Central memory CD8-positive, alpha-beta T cell (primary cell): ENCODE measurements at regions not wholly inside any gene's neighbourhood (a gene's known extent, or its start where the extent isn't known, plus 50 kb on each side); places are given as distances from the start of the nearest gene placed in this dataset.

Experiments used
- ATAC-seq: fragments of 150-1000 bp; cut with Tn5 transposase; replicated peaks from 2 replicates; pipeline ENCODE4 v1.10.0; 2022; ENCODE audit warnings: mild to moderate bottlenecking, moderate FRiP score, moderate number of reproducible peaks; ENCODE audit not compliant: poor library complexity, severe bottlenecking; ENCODE audit errors: extremely low read depth
- DNase-seq, 2 donors: peaks; one replicate each; pipeline ENCODE4 v3.0.0; 2021; ENCODE audit warnings: low spot score in 2 of 2
- H3K27ac Mint-ChIP-seq: one replicate; pipeline ENCODE4 v1.8.0; 2022; ENCODE audit warnings: low read depth, mild to moderate bottlenecking, moderate library complexity, mixed read lengths
- H3K27me3 Mint-ChIP-seq: one replicate; pipeline ENCODE4 v1.8.0; 2022; ENCODE audit warnings: mixed read lengths
- H3K36me3 Mint-ChIP-seq: one replicate; pipeline ENCODE4 v1.8.0; 2022; ENCODE audit warnings: mild to moderate bottlenecking, moderate library complexity, mixed read lengths; ENCODE audit not compliant: insufficient read depth
- H3K4me1 Mint-ChIP-seq: one replicate; pipeline ENCODE4 v1.8.0; 2022; ENCODE audit warnings: mixed read lengths
- H3K4me3 Mint-ChIP-seq: one replicate; pipeline ENCODE4 v1.8.0; 2022; ENCODE audit warnings: mild to moderate bottlenecking, moderate library complexity, mixed read lengths
- H3K9me3 Mint-ChIP-seq: one replicate; pipeline ENCODE4 v1.8.0; 2022; ENCODE audit warnings: mixed read lengths

DNA sequence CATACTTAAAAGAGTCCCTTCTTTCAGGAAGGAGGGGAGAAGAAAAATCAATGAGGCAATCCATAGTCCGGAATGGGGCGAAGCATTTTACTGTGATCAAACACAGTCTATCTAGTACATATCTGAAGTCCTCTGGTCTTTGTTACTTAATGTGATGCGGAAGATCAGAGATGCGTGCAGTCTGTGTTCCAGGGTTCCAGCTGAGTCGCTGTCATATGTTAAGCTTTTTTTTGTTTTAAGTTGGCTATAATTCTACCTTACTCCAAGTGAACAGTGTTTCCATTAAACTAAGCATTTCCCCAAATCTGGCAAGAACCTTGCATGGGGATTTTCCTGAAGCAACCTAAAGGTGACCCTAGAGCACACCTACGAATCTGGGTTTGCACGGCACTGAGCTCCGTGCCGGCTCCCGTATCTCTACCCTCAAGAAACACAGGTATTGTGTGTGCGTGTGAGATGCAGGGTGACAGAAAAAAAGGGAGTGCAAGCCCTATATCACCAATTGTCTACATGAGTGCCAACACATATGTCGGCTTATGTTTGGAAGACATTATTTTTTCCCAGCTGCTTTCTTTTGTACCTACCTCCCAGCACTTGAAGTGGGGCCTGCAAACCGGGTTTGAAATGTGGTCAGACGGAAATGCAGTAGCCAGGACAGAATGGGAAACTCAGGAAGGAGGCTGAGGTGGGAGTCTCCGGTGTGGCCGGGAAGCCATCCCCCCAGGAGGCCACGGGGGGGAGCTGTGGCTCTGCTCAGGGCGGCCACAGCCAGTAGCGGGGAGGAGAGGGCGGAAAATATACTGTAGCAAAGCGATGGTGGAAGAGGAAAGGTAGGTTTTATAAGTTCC, 435.8 kb upstream of the MGMT start:
- DNase-seq: no peak
- no peak for ATAC-seq
- Mint-ChIP-seq H3K4me1 (peaks cover 11% of the 10 kb centered on the region), H3K27me3 (peaks cover 43% of the 10 kb centered on the region), H3K27ac (no peak overlapping the region), H3K4me3 (no peak overlapping the region), H3K9me3 (no peaks in the 10 kb centered on the region), H3K36me3 (no peaks in the 10 kb centered on the region)

DNA sequence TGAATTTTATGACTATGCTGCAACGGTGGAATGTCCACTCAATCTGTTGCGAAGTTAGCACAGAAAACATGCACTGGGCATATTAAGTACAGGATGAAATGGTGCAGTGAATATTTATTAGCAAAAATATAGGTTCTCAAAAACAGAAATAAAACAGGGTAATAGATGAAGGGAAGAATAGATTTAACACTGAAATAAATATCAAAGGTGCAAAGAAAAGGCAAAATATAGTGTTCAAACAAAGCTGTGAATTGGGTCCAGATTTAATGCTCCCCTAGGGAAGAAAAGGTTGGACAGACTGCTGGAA, 435.2 kb upstream of the MGMT start:
- no peak overlapping the region for H3K4me3 Mint-ChIP-seq
- H3K4me1 Mint-ChIP-seq: peaks cover 11% of the 10 kb centered on the region

DNA sequence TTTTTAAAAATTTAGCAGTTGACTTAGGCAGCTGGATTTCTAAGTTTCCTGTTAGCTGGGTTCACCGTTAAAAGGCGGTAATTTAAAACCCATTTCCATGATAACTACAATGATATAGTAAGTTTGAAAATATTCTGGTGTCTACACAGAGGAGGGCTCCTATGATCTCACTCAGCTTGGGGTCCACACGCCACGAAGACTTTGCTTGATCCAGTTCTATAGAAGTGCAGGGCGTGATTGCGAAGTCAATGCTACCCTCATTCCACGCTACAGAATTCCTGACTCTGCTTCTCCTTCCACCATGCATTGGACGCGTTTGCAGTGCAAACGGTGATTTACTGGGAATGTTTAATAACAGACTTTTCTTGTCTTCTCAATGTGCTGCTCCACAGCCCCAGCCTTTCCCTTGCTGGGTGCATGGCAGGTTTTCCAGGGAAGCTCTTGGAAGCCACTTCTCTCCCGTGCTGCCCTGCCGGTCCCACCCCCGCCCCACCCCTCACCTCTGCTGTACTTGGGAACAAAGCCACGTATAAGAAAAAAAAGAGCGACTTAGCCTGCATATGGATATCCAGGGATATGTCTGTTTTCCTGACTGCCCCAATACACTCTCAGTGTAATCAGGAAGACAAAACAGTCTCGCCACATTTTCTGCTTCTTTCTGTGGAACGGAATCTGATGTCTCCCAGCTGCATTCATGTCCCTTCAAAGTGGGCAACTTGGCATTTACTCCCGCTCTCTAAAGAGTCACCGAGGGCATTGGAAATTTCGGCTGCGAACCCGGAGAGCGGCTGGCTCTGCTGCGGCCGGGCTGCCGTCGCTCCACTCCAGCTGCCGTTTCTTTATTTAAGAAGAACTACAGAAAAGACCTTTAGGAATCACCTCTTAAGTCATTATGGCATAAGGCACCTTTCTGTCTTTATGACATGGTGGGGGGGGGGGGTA, 434.4 kb upstream of the MGMT start:
- Mint-ChIP-seq H3K9me3 (no peaks in the 10 kb centered on the region), H3K27ac (no peak overlapping the region), H3K4me1 (peaks cover 15% of the 10 kb centered on the region), H3K4me3 (no peak overlapping the region), H3K36me3 (no peaks in the 10 kb centered on the region), H3K27me3 (peaks cover 48% of the 10 kb centered on the region)
- ATAC-seq: no peak
- no peak for DNase-seq

More for the DNA sequence above, 435.2 kb upstream of the MGMT start:
- DNase-seq: no peak
- no peaks in the 10 kb centered on the region for H3K36me3 Mint-ChIP-seq
- ATAC-seq: no peak
- H3K27me3 Mint-ChIP-seq: peaks cover 43% of the 10 kb centered on the region
- no peaks in the 10 kb centered on the region for H3K9me3 Mint-ChIP-seq
- no peak overlapping the region for H3K27ac Mint-ChIP-seq

DNA sequence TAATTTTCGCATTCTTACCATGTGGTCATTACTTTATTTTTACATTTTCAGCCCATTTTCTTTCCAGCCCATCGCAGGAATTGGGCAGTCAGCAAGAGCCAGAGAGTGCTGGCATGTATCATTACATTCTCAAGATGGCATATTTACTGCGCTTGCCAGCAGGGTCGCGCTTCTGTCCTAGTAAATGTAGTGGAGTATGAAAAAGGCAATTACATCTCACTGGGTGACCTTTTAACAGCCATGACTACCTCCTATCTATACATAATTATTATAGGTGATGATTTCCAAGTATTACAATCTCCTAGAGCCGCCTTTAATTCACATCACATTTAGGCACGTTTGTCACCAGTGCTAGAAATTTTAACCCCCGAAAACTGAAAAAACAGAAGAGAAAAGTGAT, 433.7 kb upstream of the MGMT start:
- Mint-ChIP-seq H3K27ac (no peak overlapping the region), H3K9me3 (no peaks in the 10 kb centered on the region), H3K36me3 (no peaks in the 10 kb centered on the region), H3K27me3 (peaks cover 54% of the 10 kb centered on the region), H3K4me1 (peaks cover 15% of the 10 kb centered on the region), H3K4me3 (no peak overlapping the region)
- DNase-seq: no peak
- no peak for ATAC-seq

DNA sequence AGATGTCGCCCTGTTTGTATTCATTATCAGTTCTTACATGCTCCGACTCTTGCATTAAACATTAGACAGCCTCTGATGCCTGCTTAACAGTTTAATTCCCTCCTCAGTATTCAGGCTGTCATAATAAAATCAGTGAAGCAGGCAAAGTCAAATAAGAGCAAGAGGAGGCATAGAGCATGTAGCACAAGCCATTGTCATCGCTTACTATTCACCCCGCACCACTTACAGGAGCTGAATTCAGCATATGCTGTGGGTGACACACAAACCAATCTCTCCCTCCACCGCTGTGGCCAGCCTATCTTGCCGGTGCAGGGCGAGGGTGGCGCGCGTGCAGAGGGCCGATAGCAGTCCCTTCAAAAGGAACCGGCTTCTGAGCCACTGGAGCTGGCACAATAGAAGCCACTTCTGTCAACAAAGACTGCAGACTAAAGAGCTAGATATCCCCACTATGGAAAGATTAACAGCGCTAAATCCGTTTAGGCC, 433.2 kb upstream of the MGMT start:
- H3K27ac Mint-ChIP-seq: no peak overlapping the region
- no peak overlapping the region for H3K4me3 Mint-ChIP-seq
- H3K4me1 Mint-ChIP-seq: peaks cover 15% of the 10 kb centered on the region
- DNase-seq (no peak), ATAC-seq (no peak)
- peaks cover 54% of the 10 kb centered on the region for H3K27me3 Mint-ChIP-seq
- H3K9me3 Mint-ChIP-seq: no peaks in the 10 kb centered on the region
- H3K36me3 Mint-ChIP-seq: no peaks in the 10 kb centered on the region

DNA sequence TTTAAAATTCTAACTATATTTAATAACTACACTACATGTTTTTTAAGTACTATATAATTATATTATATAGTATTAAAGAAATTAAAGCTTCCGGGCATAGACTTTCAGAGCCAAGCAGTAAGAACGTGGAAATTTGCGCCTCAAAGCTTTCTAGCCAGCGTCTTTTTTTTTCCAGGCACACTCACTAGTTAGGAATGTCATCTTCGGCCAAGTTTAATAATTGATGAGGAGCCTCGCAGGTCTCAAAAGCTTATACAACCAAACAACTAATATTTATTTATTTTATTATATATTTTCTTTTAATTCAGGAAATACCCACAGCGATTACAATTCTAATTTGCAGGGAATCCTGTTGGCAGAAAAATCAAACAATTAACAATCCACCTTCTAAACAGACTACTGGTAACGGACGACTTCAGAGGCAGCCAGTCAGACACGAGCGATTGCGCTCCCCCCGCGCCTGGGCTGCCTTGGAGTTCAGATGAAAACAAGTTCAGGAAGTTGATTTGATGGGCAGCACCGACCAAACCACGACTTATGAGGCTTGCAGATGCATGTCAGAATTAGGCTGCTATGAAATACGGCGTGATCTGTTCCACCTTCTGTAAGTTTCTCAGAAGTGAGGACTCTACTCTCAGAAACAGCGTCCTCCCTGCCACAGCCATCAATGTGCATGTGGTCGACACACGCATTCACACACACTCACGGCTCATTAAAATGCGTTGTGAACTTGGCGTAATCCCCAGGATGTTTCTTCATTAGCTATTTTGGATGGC, 431.8 kb upstream of the MGMT start:
- no peak for DNase-seq
- Mint-ChIP-seq H3K36me3 (no peaks in the 10 kb centered on the region), H3K27me3 (peaks cover 54% of the 10 kb centered on the region), H3K27ac (peak overlapping the region; percentile 68), H3K9me3 (no peaks in the 10 kb centered on the region), H3K4me3 (peak overlapping the region; percentile 58), H3K4me1 (peaks cover 15% of the 10 kb centered on the region)
- ATAC-seq: peak; percentile 66

DNA sequence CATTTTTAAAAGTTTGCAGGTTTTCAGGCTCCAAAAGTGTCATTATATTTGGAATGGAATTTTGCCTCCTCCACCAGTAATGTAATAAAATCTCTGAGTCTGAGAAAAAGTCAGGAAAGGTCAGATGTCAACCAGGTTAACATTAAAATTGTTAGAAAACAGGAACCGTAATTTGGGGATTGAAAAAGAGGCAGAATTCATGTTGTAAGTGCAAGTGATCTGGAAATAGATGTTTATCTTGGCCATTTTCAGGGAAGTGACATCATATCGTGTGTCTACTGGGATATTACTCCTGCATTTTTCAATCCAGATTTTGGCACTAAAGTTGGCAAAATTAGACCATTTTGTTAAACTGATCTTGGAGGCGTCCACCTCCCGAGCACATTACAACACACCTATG, 428.5 kb upstream of the MGMT start:
- H3K4me3 Mint-ChIP-seq: no peak overlapping the region
- ATAC-seq (no peak), DNase-seq (no peak)
- H3K27ac Mint-ChIP-seq: no peak overlapping the region
- H3K9me3 Mint-ChIP-seq: no peaks in the 10 kb centered on the region
- peaks cover 20% of the 10 kb centered on the region for H3K4me1 Mint-ChIP-seq
- no peaks in the 10 kb centered on the region for H3K36me3 Mint-ChIP-seq
- peaks cover 55% of the 10 kb centered on the region for H3K27me3 Mint-ChIP-seq

DNA sequence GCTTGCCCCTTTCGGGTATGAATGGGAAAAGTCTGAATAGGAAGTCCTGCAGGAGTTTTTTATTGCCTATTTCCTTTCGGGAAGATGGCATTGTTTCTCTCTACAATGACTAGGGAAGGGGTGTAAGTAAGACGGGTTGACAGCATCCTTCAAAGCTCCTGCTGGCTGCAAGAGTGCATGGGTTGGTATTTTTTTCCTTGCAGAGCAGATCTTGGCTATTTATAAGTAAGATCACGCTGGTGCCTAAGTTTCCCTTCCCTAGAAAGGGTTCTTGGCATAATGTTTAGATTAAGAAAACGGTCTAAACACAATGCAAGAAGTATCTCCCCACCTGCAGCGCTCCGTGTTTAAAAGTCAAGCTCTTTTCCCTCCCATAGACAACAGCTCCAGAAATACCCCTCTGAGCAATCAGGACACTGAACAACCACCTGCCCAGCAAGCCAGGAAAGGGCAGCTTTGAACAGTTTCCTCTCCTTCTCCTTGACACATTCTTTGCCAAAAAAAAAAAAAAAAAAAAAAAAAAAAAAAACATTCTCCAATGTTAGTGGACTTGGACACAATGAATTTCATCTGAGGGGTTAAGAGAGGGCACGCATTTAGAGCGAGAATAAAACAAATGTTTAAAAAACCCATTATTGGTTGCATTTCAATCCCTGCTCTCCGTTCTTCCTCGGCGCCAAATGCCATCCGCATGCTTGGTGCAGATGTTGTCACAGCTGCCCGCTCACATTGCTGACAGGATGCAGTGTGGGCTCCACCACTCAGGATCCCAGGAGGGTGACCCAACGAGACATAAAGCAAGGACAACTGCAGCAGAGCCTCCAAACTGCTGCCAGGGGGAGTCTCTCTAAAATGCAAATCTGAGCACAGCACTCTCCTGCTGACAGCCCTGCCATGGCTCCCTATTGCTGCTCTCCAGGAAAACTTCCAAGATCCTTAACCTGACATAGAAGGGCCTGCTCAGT, 427.4 kb upstream of the MGMT start:
- no peaks in the 10 kb centered on the region for H3K36me3 Mint-ChIP-seq
- H3K27ac Mint-ChIP-seq: no peak overlapping the region
- ATAC-seq: no peak
- H3K27me3 Mint-ChIP-seq: peaks cover 50% of the 10 kb centered on the region
- peaks cover 20% of the 10 kb centered on the region for H3K4me1 Mint-ChIP-seq
- DNase-seq: no peak
- H3K4me3 Mint-ChIP-seq: no peak overlapping the region
- H3K9me3 Mint-ChIP-seq: no peaks in the 10 kb centered on the region

DNA sequence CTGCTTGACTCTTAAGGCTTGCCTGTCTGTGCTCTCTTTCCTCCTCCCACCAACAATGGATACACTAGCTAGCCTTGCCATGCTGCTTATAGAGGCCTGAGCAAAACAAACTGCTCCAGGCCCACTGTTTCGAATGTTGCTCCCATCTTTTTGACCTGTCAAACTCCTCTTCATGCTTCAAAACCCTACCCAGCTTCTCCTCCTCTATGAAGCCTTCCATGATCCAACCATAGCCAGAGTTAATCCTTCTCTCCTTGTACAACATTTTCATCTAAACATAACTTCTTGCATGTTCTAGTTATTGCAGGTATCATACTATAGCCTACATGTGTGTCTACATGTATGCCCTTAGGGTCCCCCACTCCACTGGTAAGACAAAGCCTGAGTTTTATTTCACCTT, 426.7 kb upstream of the MGMT start:
- no peaks in the 10 kb centered on the region for H3K36me3 Mint-ChIP-seq
- H3K9me3 Mint-ChIP-seq: no peaks in the 10 kb centered on the region
- DNase-seq (no peak), ATAC-seq (no peak)
- peaks cover 17% of the 10 kb centered on the region for H3K4me1 Mint-ChIP-seq
- no peak overlapping the region for H3K27ac Mint-ChIP-seq
- peaks cover 50% of the 10 kb centered on the region for H3K27me3 Mint-ChIP-seq
- no peak overlapping the region for H3K4me3 Mint-ChIP-seq

DNA sequence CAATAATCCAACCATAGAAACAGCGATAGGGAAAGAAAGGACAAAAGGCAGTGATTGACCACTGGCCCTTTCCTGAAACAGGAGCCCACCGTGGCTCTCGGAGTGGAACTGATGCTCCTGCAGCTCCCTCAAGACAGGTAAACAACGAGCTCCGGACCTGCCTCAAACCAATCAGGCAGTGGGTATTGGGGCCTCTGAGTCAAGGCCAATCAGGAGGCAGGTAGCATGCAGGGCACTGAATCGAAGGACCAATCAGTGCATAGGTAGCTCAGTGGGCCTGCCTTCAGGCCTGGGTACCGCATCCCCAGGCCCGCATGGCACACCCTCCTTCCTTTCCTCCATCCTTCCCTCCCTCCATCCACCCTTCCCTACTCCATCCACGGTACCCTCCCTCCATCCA, 425.1 kb upstream of the MGMT start:
- Mint-ChIP-seq H3K36me3 (no peaks in the 10 kb centered on the region), H3K4me3 (no peak overlapping the region), H3K9me3 (no peaks in the 10 kb centered on the region), H3K4me1 (peaks cover 8% of the 10 kb centered on the region), H3K27me3 (peaks cover 50% of the 10 kb centered on the region), H3K27ac (no peak overlapping the region)
- ATAC-seq: no peak
- no peak for DNase-seq

DNA sequence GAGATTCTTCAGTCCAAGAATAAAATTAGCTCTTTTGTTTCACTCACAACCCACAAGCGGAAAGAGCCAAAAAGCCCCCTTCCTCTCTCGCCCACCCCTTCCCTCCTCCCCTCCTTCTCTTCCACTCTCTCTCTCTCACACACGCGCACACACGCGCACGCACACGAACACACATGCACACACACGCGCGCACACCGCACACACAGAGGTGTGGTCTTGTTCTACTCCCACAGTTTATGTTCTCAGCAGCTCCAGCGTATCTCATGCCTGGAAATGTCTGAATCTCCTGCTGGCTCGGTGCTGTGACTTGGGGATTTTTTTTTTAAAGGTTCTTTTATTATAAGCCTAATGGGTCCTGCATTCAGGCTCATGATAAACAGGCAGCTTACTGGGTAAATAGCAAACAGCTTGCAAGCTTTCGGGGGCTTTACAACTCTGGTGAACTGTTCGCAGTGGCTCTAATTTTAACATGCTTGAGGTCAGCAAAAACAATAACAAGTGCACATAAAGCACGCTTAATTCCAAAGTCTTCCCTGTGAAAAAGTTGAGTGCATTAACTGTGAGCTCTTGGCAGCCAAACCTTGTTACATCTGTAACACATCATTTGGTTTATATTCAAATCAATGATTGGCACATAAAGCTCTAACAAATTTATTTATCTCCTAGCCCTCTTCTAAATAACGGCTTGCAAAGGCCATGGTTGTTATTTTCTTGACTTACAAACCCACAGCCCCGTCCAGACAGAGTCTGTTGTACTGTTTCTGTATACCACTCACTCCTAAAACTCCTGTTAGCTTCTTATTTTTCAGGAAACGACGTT, 424.1 kb upstream of the MGMT start:
- Mint-ChIP-seq H3K27me3 (peaks cover 41% of the 10 kb centered on the region), H3K4me3 (peak overlapping the region; percentile 1), H3K27ac (no peak overlapping the region), H3K4me1 (peaks cover 5% of the 10 kb centered on the region), H3K9me3 (no peaks in the 10 kb centered on the region), H3K36me3 (no peaks in the 10 kb centered on the region)
- ATAC-seq (no peak), DNase-seq (no peak)
